EL (cell line): ENCODE measurements at regions not wholly inside any gene's neighbourhood (a gene's known extent, or its start where the extent isn't known, plus 50 kb on each side); places are given as distances from the start of the nearest gene placed in this dataset.
A peak's percentile ranks its signal among the peaks of the same experiment; 100 is the strongest.

Experiments used
- DNase-seq: peaks from one replicate; pipeline ENCODE4 v3.0.0-alpha.2; 2016

DNA sequence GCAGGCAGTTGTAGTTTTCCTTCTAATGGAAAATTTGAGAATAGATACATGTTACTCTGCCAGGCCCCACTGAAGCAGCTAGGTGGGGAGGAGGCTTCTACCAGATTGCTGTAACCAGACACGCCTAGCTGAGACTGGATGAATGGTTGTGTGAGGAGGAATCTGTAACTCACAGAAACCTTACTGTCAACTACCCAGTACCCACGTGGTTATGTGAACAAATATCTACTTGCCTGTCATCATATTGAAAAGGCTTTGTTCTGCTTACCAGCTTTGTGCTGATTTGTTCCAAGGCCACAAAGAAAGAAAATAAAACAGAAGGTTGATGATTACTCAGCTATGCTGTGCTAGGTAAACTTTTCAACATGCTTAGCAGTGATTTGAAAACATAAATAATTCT lies 167.2 kb downstream of the CAPZA3 start:
- no peak for DNase-seq

GRCh38 chr12:18906395-18906794 lies 168.5 kb downstream of the CAPZA3 start:
- no peak for DNase-seq

DNA sequence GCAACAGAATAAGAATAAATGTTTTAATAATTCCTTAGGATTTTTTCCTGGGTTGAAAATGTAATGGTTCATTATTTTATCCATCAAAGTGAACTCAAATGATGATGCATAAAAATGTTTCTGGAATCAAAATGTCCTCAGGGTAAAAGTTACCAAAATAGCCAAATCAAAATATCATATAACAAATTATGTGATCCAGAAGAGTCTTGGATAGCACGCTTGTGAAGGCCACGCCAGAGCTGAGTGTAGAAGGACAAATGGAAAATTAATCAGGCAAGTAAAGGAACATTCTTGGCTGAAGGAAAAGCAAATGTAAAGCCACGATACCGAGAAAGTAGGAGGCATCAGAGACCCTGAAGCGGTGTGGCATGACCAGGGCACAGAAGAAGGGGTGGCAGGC lies 169.2 kb downstream of the CAPZA3 start:
- DNase-seq = no peak

DNA sequence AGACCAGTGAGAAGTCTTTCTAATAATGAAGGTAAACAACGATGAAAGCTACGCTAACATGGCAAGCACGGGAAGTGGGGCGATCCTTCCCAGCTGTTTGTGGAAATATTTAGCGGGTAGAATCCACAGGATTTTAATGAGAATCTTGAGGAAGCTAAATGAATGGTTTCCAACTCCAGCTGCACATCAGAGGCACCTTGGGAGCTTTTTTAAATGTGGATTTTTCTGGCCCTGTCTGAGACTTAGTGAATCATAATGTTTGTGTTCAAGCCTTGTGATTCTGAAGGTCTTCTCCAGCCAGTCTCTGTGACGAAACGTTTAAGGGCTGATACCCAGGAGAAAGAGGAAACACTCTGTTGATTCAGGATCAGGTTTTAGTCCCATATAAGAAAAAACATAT lies 169.8 kb downstream of the CAPZA3 start:
- DNase-seq = no peak

- no peak for DNase-seq
Measured at GRCh38 chr12:18908191-18908590, 170.3 kb downstream of the CAPZA3 start.

DNA sequence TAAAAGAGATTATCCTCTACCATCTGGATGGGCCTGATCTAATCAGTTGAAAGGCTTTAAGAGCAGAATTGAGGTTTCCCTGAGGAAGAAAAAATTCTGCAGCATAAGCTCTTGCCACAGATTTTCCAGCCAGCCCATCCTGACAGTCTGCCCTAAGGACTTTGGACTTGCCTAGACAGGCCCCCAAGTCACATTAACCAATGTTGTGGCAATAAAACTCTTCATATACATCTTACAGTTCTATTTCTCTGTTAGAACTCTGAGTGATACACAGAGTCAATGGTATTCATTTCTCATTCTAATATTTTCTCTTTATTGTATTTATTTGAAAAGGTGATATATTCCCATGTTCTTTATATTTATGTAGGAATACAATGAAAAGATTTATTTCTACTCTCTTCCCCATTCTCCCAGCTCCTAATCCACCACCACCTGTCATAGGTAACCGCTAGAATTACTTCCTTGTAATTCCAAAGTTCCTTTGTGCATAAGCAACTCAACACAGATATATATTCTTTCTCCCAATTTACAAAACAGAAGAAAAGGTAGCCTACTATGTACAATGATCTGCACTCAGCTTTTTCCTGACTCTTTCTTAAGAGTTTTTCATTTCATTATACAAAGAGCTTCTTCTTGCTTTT lies 182.1 kb downstream of the CAPZA3 start:
- no peak for DNase-seq

- no peak for DNase-seq
Measured at GRCh38 chr12:18922851-18923250, 184.9 kb downstream of the CAPZA3 start.

- no peak for DNase-seq
Measured at GRCh38 chr12:18923721-18924120, 185.8 kb downstream of the CAPZA3 start.

DNA sequence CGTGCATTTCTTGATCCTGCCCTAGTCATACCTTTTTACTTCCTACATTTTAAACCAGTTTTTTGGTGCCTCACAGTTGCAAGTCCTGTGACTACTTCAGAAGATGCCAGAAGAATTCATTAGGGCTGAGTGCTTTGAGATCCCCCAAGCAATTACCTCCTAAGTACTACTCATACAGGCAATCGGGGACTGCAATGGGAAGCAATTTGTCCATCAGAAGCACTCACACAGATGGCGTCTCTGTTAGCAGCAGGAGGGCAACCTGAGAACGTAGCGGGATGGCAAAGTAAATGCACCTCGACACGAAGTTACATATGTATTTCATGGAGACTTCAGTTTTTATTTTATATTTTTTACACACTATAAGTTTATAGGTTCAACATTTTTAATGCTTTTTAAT lies 188.3 kb downstream of the CAPZA3 start:
- DNase-seq = no peak

DNA sequence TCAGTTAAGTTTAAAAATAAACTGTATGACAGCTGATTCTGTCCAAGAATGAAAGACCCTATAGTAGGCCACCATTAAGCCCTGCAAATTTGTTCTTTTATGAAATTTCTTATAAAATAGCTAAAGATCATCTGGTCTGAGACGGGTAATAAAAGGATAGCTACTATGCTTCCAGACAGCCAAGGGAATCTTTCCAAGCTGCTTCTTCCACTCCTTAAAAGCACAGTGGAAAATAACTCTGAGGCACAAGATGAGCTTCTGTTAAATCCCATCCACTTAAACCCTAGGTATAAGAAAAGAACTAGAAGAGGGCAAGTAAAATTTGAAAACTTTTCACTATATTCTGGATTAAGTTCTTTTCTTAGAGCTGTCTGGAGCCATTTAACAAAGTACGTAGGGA lies 194.3 kb downstream of the CAPZA3 start:
- no peak for DNase-seq

GRCh38 chr12:18932715-18933114 lies 194.8 kb downstream of the CAPZA3 start:
- DNase-seq = no peak

- no peak for DNase-seq
Measured at GRCh38 chr12:18935371-18935965, 194.1 kb upstream of the PLEKHA5 start.

DNA sequence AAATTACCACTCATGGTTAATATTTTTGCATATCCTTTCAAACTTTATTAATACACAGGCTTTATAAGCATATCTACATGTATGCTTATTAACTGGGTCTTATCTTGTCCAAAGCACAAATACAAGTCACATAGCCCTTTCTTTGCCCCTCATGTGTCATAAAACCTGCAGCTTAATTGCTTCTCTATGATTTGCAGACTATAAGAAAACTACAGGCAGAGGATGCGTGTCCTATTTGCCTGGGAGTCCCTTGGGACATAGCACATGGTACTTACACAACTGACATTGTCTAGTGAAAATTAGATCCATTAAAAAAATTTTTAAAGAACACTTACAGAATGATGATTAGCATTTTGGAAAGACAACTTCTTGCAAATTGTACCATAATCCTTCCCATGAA lies 190.5 kb upstream of the PLEKHA5 start:
- no peak for DNase-seq

- no peak for DNase-seq
Measured at GRCh38 chr12:18942669-18943068, 186.9 kb upstream of the PLEKHA5 start.

- no peak for DNase-seq
Measured at GRCh38 chr12:18943200-18943599, 186.3 kb upstream of the PLEKHA5 start.

DNA sequence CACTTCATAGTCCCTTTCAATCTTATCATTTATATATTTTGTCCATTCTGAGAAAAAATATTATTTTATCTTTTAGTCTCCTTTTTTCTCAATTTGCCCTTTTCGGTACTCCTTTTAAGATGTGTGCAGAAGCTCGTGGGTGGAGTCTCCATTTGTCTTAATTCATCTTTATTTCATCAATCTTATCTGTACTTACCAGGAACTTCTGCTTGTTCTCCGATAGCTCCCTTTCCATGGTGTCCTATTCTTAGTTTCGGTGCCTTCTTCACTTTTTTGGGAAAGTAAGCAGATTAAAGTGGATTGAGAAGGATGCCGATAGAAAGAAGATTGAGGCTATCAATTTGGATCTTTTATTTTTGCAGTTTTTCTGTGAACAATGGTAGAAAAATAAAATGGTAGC lies 183.4 kb upstream of the PLEKHA5 start:
- no peak for DNase-seq

DNA sequence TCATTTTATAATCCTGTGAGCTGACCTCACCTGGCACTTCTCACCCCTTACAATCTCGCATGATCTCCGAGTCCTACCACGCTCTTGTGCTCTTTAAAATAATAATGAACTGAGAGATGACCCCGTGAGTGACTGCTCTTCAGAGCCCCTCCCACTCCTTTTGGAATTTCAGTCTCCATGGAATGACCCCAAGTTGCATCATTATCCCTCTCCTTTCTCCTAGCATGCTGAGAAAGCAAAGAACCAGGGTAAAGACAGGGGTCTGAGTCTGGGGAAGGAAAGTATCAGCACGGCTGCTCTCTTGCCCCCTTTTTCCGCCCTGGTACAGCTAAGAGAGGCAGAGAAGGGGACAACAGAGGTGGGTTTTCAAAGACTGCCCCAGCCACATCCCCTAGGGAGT lies 178.3 kb upstream of the PLEKHA5 start:
- DNase-seq = no peak

- no peak for DNase-seq
Measured at GRCh38 chr12:18953505-18953904, 176.0 kb upstream of the PLEKHA5 start.

DNA sequence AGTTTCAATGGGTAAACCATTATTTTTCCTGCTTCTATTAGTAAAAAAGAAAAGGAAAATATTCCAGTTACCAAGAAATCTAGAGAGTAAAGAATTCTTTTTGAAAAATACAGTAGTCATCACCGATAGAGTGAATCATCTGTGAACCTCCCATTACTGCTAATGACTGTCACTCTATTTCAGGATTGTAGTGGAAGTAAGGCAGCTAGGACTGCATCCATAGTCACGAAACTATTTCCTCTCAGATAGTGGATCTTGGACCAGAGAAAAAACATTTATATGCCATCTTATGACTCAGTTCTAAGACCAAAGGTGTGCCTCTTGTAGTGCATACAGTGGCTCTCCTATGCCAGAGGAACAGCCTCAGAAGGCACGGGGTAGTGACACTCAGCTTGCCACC lies 173.9 kb upstream of the PLEKHA5 start:
- DNase-seq = peak; percentile 20

GRCh38 chr12:18965203-18965602 lies 164.3 kb upstream of the PLEKHA5 start:
- DNase-seq = no peak

- DNase-seq = no peak
Measured at GRCh38 chr12:18966954-18967353, 162.6 kb upstream of the PLEKHA5 start.

DNA sequence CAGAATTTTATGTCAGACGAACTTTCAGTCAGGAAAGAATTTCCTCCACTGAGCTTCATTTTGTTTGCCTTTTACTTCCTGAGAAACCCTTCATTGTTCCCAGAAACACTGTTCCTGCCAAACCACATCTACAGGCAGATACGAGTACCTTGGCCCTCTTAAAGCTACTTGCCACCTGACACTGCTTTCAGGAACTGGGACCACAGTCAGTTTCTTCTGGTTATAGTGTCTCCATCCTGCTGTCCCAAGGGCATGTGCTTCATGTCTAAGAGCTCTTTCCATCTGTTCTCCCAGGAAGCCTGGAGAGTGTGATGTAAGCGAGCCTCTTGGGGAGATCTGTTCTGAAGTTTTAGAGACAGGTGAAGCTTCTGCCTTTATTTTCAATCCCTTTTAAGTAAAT lies 161.7 kb upstream of the PLEKHA5 start:
- no peak for DNase-seq

GRCh38 chr12:18969512-18969911 lies 160.0 kb upstream of the PLEKHA5 start:
- DNase-seq = no peak

GRCh38 chr12:18970603-18971002 lies 158.9 kb upstream of the PLEKHA5 start:
- DNase-seq = peak; percentile 1

DNA sequence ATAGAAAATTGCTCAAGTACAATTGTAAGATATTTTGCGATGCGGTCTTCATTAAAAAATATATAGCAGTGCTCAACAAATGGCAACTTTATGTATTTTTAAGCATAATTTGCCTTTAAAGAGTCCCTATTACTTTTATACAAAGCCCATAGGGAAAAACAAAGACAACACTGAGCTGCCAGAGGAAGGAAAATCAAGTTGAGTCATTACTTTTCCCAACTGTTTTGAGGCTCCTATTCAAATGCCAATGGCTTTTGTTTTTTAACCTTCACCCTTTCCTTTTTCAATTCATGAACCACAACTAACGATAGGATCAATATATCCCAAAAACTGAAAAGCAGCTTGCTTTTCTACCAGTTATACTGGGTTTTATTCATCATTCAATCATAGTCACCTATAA lies 157.6 kb upstream of the PLEKHA5 start:
- DNase-seq = no peak
